HG02763 (cell line): ENCODE measurements at regions not wholly inside any gene's neighbourhood (a gene's known extent, or its start where the extent isn't known, plus 50 kb on each side); places are given as distances from the start of the nearest gene placed in this dataset.

Experiments
- ATAC-seq: cut with Tn5 transposase; IDR thresholded peaks from one replicate; pipeline ENCODE4 v1.9.1; 2021; ENCODE audit warnings: mild to moderate bottlenecking, moderate library complexity; ENCODE audit not compliant: unreplicated experiment

GRCh38 chr10:78912361-78913218, 156.2 kb upstream of the ZMIZ1 start:
- ATAC-seq: no peak

GRCh38 chr10:78913219-78914059, 155.3 kb upstream of the ZMIZ1 start:
- ATAC-seq: no peak

- ATAC-seq: no peak
Measured at GRCh38 chr10:78914060-78914378, 154.7 kb upstream of the ZMIZ1 start.

GRCh38 chr10:78914502-78915189, 154.1 kb upstream of the ZMIZ1 start:
- ATAC-seq: no peak

- ATAC-seq: no peak
Measured at GRCh38 chr10:78915190-78915518, 153.6 kb upstream of the ZMIZ1 start.

- no peak for ATAC-seq
Measured at GRCh38 chr10:78916227-78916626, 152.5 kb upstream of the ZMIZ1 start.

- ATAC-seq: no peak
Measured at GRCh38 chr10:78919181-78919966, 149.4 kb upstream of the ZMIZ1 start.

GRCh38 chr10:78920011-78920410, 148.8 kb upstream of the ZMIZ1 start:
- no peak for ATAC-seq

GRCh38 chr10:78921895-78922294, 146.9 kb upstream of the ZMIZ1 start:
- no peak for ATAC-seq

- no peak for ATAC-seq
Measured at GRCh38 chr10:78923647-78924318, 145.0 kb upstream of the ZMIZ1 start.

- no peak for ATAC-seq
Measured at GRCh38 chr10:78924319-78925003, 144.3 kb upstream of the ZMIZ1 start.

GRCh38 chr10:78925275-78925674, 143.5 kb upstream of the ZMIZ1 start:
- no peak for ATAC-seq

- ATAC-seq: no peak
Measured at GRCh38 chr10:78925800-78926319, 142.9 kb upstream of the ZMIZ1 start.

- no peak for ATAC-seq
Measured at GRCh38 chr10:78927257-78927995, 141.3 kb upstream of the ZMIZ1 start.

- no peak for ATAC-seq
Measured at GRCh38 chr10:78928330-78928729, 140.4 kb upstream of the ZMIZ1 start.

- ATAC-seq: no peak
Measured at GRCh38 chr10:78929541-78929940, 139.2 kb upstream of the ZMIZ1 start.

GRCh38 chr10:78931321-78932053, 137.3 kb upstream of the ZMIZ1 start:
- ATAC-seq: no peak

- no peak for ATAC-seq
Measured at GRCh38 chr10:78932054-78932386, 136.7 kb upstream of the ZMIZ1 start.
